Naive B cell (primary cell): ENCODE measurements at regions not wholly inside any gene's neighbourhood (a gene's known extent, or its start where the extent isn't known, plus 50 kb on each side); places are given as distances from the start of the nearest gene placed in this dataset.

Experiments used
- ATAC-seq, 2 donors: fragments of 150-1000 bp; cut with Tn5 transposase; 2 replicates each; pipeline ENCODE4 v1.10.0; 2021; ENCODE audit warnings: low read depth in 2 of 2, mild to moderate bottlenecking in 2 of 2, moderate library complexity in 2 of 2
- DNase-seq: peaks from one replicate; pipeline ENCODE4 v3.0.0; 2022
- H3K27ac Mint-ChIP-seq, 6 donors: one replicate each; pipeline ENCODE4 v1.8.0; 2020 to 2022; ENCODE audit warnings: mild to moderate bottlenecking in 6 of 6, mixed read lengths in 6 of 6, moderate library complexity in 5 of 6, inconsistent platforms in 2 of 6
- H3K27me3 Mint-ChIP-seq, 3 donors: one replicate each; pipeline ENCODE4 v1.8.0; 2021 to 2022; ENCODE audit warnings: mixed read lengths in 3 of 3, mild to moderate bottlenecking in 1 of 3
- H3K36me3 Mint-ChIP-seq, 2 donors: one replicate each; pipeline ENCODE4 v1.8.0; 2020 to 2022; ENCODE audit warnings: mixed read lengths in 2 of 2, inconsistent platforms in 1 of 2, mild to moderate bottlenecking in 1 of 2
- H3K4me1 Mint-ChIP-seq, 3 donors: one replicate each; pipeline ENCODE4 v1.8.0; 2020 to 2022; ENCODE audit warnings: mixed read lengths in 3 of 3, inconsistent platforms in 1 of 3, mild to moderate bottlenecking in 1 of 3, moderate library complexity in 1 of 3
- H3K4me3 Mint-ChIP-seq, 8 donors: one replicate each; pipeline ENCODE4 v1.8.0; 2020 to 2022; ENCODE audit warnings: mild to moderate bottlenecking in 8 of 8, mixed read lengths in 8 of 8, moderate library complexity in 8 of 8, inconsistent platforms in 2 of 8
- H3K9me3 Mint-ChIP-seq, 7 donors: one replicate each; pipeline ENCODE4 v1.8.0; 2020 to 2022; ENCODE audit warnings: mixed read lengths in 7 of 7, mild to moderate bottlenecking in 5 of 7, inconsistent platforms in 2 of 7, moderate library complexity in 1 of 7

DNA sequence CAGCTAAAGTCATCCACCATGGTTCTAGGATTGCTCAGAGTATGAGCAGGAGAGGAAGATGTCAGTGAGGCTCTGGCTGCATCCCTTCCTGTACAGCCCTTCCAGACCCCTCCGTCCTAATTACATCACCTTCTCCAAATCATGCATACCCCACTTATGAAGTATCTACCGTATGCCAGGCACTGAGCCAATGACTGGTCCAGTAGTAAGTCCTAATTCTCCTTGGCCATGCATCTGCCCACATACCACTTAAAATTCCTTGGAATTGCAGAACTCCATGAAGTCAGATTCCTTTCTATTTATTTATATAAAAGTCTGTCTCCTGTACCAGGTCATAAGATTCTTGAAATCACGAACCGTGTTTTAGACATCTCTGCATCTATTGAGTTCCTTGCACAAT lies 106.1 kb downstream of the SEC16B start:
- DNase-seq: no peak
- no peak overlapping the region for H3K27ac Mint-ChIP-seq
- H3K27me3 Mint-ChIP-seq: no peaks in the 10 kb centered on the region
- no peak for ATAC-seq
- H3K9me3 Mint-ChIP-seq: peaks cover 0 to 13% (median 0%) of the 10 kb centered on the region in 7 donors
- H3K36me3 Mint-ChIP-seq: no peaks in the 10 kb centered on the region
- no peaks in the 10 kb centered on the region for H3K4me1 Mint-ChIP-seq
- H3K4me3 Mint-ChIP-seq: no peak overlapping the region

GRCh38 chr1:177862916-177863315 lies 106.9 kb downstream of the SEC16B start:
- Mint-ChIP-seq H3K9me3 (peaks cover 0 to 13% (median 1%) of the 10 kb centered on the region in 7 donors), H3K4me1 (no peaks in the 10 kb centered on the region), H3K4me3 (no peak overlapping the region), H3K27ac (no peak overlapping the region), H3K27me3 (no peaks in the 10 kb centered on the region), H3K36me3 (no peaks in the 10 kb centered on the region)
- ATAC-seq (no peak), DNase-seq (no peak)

DNA sequence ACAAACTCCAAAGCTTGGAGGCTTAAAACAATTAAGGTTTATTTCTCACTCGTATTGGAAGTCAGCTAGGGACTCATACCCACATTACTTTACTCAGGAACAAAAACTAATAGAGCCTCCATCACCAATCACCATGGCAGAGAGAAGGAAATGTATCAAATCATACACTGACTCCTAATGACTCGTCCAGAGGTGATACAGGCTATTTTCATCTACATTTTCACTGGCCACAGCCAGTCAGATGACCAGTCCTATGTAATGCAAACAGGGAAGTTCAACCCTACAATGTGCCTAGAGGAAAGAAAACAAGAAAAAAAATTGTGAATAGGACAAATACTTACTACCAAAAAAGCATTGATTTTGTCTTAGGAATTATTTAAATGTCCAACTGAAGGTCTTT lies 110.3 kb downstream of the SEC16B start:
- Mint-ChIP-seq H3K36me3 (no peaks in the 10 kb centered on the region), H3K9me3 (peaks cover 0 to 13% (median 2%) of the 10 kb centered on the region in 7 donors), H3K4me3 (no peak overlapping the region), H3K27ac (no peak overlapping the region), H3K4me1 (no peaks in the 10 kb centered on the region), H3K27me3 (no peaks in the 10 kb centered on the region)
- no peak for DNase-seq
- no peak for ATAC-seq

GRCh38 chr1:177858332-177858821 lies 111.5 kb downstream of the SEC16B start:
- no peak for DNase-seq
- H3K4me1 Mint-ChIP-seq: no peaks in the 10 kb centered on the region
- H3K27ac Mint-ChIP-seq: no peak overlapping the region
- peaks cover 0 to 20% (median 8%) of the 10 kb centered on the region in 7 donors for H3K9me3 Mint-ChIP-seq
- no peak overlapping the region for H3K4me3 Mint-ChIP-seq
- no peak for ATAC-seq
- no peaks in the 10 kb centered on the region for H3K36me3 Mint-ChIP-seq
- H3K27me3 Mint-ChIP-seq: no peaks in the 10 kb centered on the region

GRCh38 chr1:177857285-177857684 lies 112.6 kb downstream of the SEC16B start:
- H3K36me3 Mint-ChIP-seq: no peaks in the 10 kb centered on the region
- no peak overlapping the region for H3K27ac Mint-ChIP-seq
- no peaks in the 10 kb centered on the region for H3K4me1 Mint-ChIP-seq
- DNase-seq (no peak), ATAC-seq (no peak)
- H3K4me3 Mint-ChIP-seq: no peak overlapping the region
- no peaks in the 10 kb centered on the region for H3K27me3 Mint-ChIP-seq
- H3K9me3 Mint-ChIP-seq: peaks cover 0 to 17% (median 8%) of the 10 kb centered on the region in 7 donors

DNA sequence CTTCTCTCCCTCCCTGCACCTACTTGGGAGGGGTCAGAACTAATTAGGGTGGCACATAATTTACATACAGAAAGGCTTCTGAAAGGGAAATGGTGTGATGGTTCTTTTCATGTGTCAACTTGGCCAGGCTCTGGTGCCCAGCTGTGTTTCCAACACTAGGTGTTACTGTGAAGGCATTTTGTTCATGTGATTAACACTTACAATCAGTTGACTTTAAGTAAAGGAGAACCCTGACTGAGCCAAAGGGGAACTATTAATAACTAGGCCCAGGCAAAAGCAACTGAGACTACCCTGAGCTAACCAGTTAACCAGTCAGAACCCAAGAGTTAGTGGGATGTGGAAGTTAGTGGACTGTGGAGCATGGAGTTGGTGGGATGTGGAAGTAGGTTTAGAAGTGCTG lies 114.9 kb downstream of the SEC16B start:
- H3K27ac Mint-ChIP-seq: no peak overlapping the region

DNA sequence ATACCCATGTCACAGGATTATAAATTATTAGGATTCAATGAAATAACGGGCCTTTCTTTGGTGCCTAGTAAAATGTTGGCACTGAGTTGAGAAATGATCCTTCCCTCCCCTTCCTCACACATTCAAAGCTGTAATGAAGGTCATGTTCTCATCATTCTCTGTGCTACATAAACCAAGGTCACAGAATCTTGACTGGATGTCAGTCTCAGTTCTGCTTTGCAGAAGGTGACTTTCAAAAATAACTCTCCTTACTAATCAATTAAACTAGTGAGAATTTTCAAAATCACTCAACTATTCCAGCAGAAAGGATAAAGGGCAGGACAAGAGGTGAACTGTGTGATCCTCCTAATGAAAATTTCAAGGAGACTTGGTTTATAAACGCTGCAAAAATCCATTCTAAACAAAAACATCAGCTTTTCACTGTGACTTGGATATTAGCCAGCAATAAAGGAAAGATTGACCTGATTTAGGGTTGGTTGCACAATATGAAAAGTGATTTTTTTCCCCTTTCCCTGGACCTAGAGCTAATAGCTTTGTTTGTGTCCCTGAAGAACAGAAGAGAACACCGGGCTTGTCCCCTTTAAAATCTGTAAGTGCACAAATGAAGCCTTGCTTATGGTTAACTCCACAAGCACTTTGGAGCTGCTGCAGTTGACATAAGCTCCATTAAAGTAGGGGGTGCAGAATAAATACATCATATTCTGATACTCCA lies 120.1 kb downstream of the SEC16B start:
- DNase-seq (no peak), ATAC-seq (no peak)
- Mint-ChIP-seq H3K4me3 (no peak overlapping the region), H3K9me3 (peaks cover 0 to 21% (median 8%) of the 10 kb centered on the region in 7 donors), H3K36me3 (no peaks in the 10 kb centered on the region), H3K27ac (no peak overlapping the region), H3K27me3 (no peaks in the 10 kb centered on the region), H3K4me1 (no peaks in the 10 kb centered on the region)

More for the DNA sequence above, 114.9 kb downstream of the SEC16B start:
- Mint-ChIP-seq H3K4me1 (no peaks in the 10 kb centered on the region), H3K4me3 (no peak overlapping the region), H3K36me3 (no peaks in the 10 kb centered on the region), H3K9me3 (peaks cover 0 to 10% (median 7%) of the 10 kb centered on the region in 7 donors), H3K27me3 (no peaks in the 10 kb centered on the region)
- DNase-seq (no peak), ATAC-seq (no peak)

GRCh38 chr1:177849130-177849529 lies 120.7 kb downstream of the SEC16B start:
- Mint-ChIP-seq H3K9me3 (peaks cover 0 to 17% (median 8%) of the 10 kb centered on the region in 7 donors), H3K4me1 (no peaks in the 10 kb centered on the region), H3K36me3 (no peaks in the 10 kb centered on the region), H3K27me3 (no peaks in the 10 kb centered on the region), H3K4me3 (no peak overlapping the region), H3K27ac (no peak overlapping the region)
- DNase-seq (no peak), ATAC-seq (no peak)

DNA sequence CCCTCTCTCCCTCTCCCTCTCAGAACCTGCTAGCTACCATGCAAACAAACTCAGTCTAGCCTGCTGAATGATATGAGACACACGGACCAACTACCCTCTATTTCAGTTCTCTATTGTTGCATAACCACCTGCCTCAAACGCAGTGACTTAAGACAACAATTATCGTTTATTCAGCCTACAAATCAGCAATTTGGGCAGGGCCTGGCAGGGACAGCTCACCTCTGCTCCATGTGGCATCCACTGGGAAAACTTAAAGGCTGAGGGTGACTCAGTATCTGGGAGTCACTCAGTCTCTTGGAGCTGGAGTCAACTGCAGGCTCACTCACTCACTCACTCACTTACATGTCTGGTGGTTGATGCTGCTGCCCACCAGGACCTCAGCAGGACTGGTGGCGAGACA lies 121.3 kb downstream of the SEC16B start:
- no peak overlapping the region for H3K27ac Mint-ChIP-seq
- H3K36me3 Mint-ChIP-seq: no peaks in the 10 kb centered on the region
- no peaks in the 10 kb centered on the region for H3K27me3 Mint-ChIP-seq
- no peak for ATAC-seq
- no peaks in the 10 kb centered on the region for H3K4me1 Mint-ChIP-seq
- DNase-seq: no peak
- H3K4me3 Mint-ChIP-seq: no peak overlapping the region
- peaks cover 0 to 13% (median 4%) of the 10 kb centered on the region in 7 donors for H3K9me3 Mint-ChIP-seq

DNA sequence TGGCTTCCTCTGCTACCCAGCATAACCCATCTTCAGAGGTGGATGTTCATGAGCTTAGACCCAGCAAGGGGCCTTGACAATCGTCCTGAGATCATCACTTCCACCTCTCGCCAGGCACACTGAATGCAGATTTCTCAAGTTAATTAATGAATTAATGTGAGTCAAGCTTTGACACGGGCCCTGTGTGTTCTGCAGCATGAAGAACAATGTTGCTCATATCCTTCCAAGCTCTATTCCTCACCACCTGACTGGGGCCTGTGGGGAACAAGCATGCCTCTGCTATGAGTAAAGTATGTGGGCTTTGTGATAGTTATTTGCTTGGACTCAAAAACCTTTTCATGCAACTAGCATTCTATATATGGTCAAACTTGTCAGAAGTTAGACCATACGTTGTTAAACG lies 122.0 kb downstream of the SEC16B start:
- Mint-ChIP-seq H3K9me3 (peaks cover 0 to 13% (median 4%) of the 10 kb centered on the region in 7 donors), H3K4me3 (no peak overlapping the region), H3K4me1 (no peaks in the 10 kb centered on the region), H3K36me3 (no peaks in the 10 kb centered on the region), H3K27ac (no peak overlapping the region), H3K27me3 (no peaks in the 10 kb centered on the region)
- DNase-seq (no peak), ATAC-seq (no peak)

GRCh38 chr1:177838907-177839485 lies 130.9 kb downstream of the SEC16B start:
- H3K36me3 Mint-ChIP-seq: no peaks in the 10 kb centered on the region
- DNase-seq: no peak
- H3K4me1 Mint-ChIP-seq: no peaks in the 10 kb centered on the region
- H3K27me3 Mint-ChIP-seq: peaks cover 0 to 5% (median 0%) of the 10 kb centered on the region in 3 donors
- H3K4me3 Mint-ChIP-seq: no peak overlapping the region
- ATAC-seq: no peak
- H3K27ac Mint-ChIP-seq: no peak overlapping the region
- H3K9me3 Mint-ChIP-seq: peaks cover 0 to 10% (median 5%) of the 10 kb centered on the region in 7 donors

DNA sequence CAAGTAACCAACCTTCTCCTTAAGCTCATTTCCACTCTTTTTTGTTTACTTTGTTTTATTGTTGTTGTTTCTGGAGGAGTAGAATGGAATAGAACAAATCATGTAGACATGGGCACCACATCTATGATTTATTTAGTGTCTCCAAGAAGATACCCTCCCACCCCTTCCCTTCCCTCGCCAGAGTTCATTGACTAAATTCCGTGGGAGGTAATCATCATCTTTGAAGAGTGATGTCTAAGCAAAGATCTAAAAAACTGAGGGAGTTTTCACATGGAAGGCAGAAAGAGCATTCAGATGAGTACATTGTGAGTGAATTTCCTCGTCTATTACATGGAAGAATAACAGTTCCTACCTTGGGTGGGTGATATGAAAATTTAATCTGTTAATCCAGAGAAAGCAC lies 136.2 kb downstream of the SEC16B start:
- ATAC-seq (no peak), DNase-seq (no peak)
- Mint-ChIP-seq H3K9me3 (peaks cover 0 to 15% (median 3%) of the 10 kb centered on the region in 7 donors), H3K27ac (no peak overlapping the region), H3K4me1 (no peaks in the 10 kb centered on the region), H3K27me3 (peaks cover 0 to 11% (median 0%) of the 10 kb centered on the region in 3 donors), H3K36me3 (no peaks in the 10 kb centered on the region), H3K4me3 (no peak overlapping the region)

- H3K4me3 Mint-ChIP-seq: no peak overlapping the region
- DNase-seq (no peak), ATAC-seq (no peak)
- H3K4me1 Mint-ChIP-seq: no peaks in the 10 kb centered on the region
- peaks cover 0 to 11% (median 0%) of the 10 kb centered on the region in 3 donors for H3K27me3 Mint-ChIP-seq
- H3K36me3 Mint-ChIP-seq: no peaks in the 10 kb centered on the region
- peaks cover 0 to 18% (median 6%) of the 10 kb centered on the region in 7 donors for H3K9me3 Mint-ChIP-seq
- H3K27ac Mint-ChIP-seq: no peak overlapping the region
Measured at GRCh38 chr1:177830531-177831135, 139.2 kb downstream of the SEC16B start.
